ENCODE measurements at regions not wholly inside any gene's neighbourhood (a gene's known extent, or its start where the extent isn't known, plus 50 kb on each side); places are given as distances from the start of the nearest gene placed in this dataset.
A peak's percentile ranks its signal among the peaks of the same experiment; 100 is the strongest.

DNA sequence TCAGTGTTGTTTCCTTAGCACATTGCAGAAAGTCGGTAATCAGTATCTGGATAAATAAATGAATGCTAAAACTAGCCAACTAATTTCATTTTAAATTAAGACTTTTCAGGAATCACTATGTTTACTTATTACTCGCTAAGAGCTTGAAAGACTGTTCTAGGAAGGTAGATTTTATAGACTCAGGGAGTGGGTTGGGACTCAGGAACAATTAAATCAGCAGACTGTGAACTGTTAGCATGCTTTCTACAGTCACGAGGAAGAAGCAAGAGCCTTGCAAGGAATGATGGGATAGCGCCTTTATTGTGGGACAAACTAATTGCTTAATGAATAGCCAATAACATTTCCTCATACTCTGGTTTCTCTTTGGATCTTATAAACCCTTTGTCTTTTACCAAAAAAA lies 183.2 kb upstream of the AADAT start:
- Histone ChIP-seq H3K27me3 (no peaks in the 10 kb centered on the region), H3K36me3 (no peaks in the 10 kb centered on the region), H3K9me3 (no peaks in the 10 kb centered on the region), H3K4me3 (no peak overlapping the region)
- no peak for DNase-seq

DNA sequence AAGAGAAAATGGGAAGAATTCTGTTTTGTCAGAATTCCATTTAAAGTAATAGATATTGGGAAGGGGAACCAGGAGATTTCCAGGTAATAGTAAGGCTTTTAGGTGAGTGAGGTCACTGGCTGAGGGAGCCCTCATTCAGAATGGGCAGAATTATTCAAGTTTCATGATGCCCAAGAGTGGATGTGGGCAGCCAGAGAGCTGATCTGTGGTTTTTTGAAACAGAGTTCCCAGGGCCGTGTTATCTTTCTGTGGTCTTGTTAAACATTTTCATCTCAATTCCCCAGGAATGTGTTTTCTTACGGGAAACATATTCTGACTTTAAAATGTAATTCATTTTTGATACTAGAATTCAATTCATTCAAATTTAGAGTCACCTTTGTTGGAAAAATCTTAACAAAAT lies 182.0 kb upstream of the AADAT start:
- no peaks in the 10 kb centered on the region for H3K9me3 ChIP-seq
- no peaks in the 10 kb centered on the region for H3K36me3 ChIP-seq
- no peak for DNase-seq
- H3K4me3 ChIP-seq: no peak overlapping the region
- H3K27me3 ChIP-seq: no peaks in the 10 kb centered on the region

GRCh38 chr4:170270628-170271027 lies 180.9 kb upstream of the AADAT start:
- no peaks in the 10 kb centered on the region for H3K9me3 ChIP-seq
- no peaks in the 10 kb centered on the region for H3K27me3 ChIP-seq
- no peaks in the 10 kb centered on the region for H3K36me3 ChIP-seq
- no peak for DNase-seq
- H3K4me3 ChIP-seq: no peak overlapping the region

DNA sequence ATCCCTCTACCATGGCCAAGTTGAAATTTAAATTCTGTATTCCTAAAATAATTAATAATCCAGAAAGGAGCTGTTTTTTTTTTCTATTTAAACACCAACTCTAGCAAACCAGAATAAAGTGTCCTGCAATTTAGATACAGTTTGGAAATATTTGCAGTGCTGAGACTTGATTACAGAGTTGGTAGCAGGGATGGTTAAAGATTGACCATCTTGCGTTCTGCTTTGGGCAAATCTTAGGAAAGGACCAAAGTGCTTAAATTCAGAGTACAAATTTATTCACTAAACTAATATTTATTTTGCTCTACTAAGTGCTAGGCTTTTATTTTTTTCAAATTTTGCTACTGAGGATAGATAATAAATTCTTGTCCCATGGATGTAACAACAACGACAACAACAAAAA lies 180.2 kb upstream of the AADAT start:
- no peak for DNase-seq
- Histone ChIP-seq H3K9me3 (no peaks in the 10 kb centered on the region), H3K36me3 (no peaks in the 10 kb centered on the region), H3K27me3 (no peaks in the 10 kb centered on the region), H3K4me3 (no peak overlapping the region)

GRCh38 chr4:170259631-170260153 lies 169.9 kb upstream of the AADAT start:
- Histone ChIP-seq H3K27me3 (no peaks in the 10 kb centered on the region), H3K9me3 (no peaks in the 10 kb centered on the region), H3K4me3 (no peak overlapping the region), H3K36me3 (no peaks in the 10 kb centered on the region)
- DNase-seq: peak; percentile 46

- no peaks in the 10 kb centered on the region for H3K9me3 ChIP-seq
- DNase-seq: no peak
- H3K4me3 ChIP-seq: no peak overlapping the region
- no peaks in the 10 kb centered on the region for H3K27me3 ChIP-seq
- no peaks in the 10 kb centered on the region for H3K36me3 ChIP-seq
These were observed 167.1 kb upstream of the AADAT start for GRCh38 chr4:170256807-170257206.

DNA sequence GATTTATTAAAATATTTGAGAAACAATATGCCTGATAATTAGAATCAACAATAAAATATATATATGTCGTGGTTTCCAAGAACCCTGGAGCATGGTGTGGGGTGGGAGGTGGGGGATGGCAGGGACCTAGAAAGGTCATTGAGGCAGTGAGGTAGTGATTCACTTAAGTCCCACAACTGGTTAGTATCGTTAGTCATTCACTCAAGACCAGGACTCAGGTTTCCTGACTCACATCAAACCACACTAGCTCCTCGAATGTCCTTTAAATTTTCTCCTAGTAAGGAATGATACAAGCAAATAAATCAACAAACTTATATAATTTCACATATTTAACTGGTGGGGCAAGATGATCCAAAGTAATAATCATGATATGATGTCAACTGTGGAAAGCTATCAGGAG lies 158.8 kb upstream of the AADAT start:
- H3K9me3 ChIP-seq: no peaks in the 10 kb centered on the region
- H3K4me3 ChIP-seq: no peak overlapping the region
- H3K36me3 ChIP-seq: no peaks in the 10 kb centered on the region
- H3K27me3 ChIP-seq: no peaks in the 10 kb centered on the region
- DNase-seq: no peak

GRCh38 chr4:170248029-170248428 lies 158.3 kb upstream of the AADAT start:
- no peaks in the 10 kb centered on the region for H3K27me3 ChIP-seq
- no peaks in the 10 kb centered on the region for H3K9me3 ChIP-seq
- DNase-seq: no peak
- H3K36me3 ChIP-seq: no peaks in the 10 kb centered on the region
- H3K4me3 ChIP-seq: no peak overlapping the region

DNA sequence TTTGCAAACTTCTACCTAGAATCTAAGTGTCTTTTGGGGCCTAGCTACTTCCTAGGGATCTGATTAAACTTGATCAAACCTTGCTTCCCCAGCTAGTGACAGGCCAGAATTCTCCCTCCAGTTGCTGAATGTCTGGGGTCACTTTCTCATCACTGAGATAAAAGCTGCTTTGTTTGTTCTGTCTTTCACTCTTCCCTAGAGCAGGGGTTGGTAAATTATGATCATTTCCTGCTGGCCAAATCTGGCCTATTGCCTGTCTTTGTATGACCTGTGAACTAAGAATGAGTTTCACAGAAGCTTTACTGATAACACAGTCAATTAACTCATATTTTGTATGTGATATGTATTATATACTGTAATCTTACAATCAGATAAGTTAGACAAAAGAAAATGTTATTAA lies 157.8 kb upstream of the AADAT start:
- Histone ChIP-seq H3K4me3 (no peak overlapping the region), H3K36me3 (no peaks in the 10 kb centered on the region), H3K27me3 (no peaks in the 10 kb centered on the region), H3K9me3 (no peaks in the 10 kb centered on the region)
- DNase-seq: no peak

GRCh38 chr4:170243662-170244288 lies 154.0 kb upstream of the AADAT start:
- Histone ChIP-seq H3K27me3 (no peaks in the 10 kb centered on the region), H3K9me3 (no peaks in the 10 kb centered on the region), H3K4me3 (no peak overlapping the region), H3K36me3 (no peaks in the 10 kb centered on the region)
- no peak for DNase-seq

GRCh38 chr4:170242471-170242870 lies 152.7 kb upstream of the AADAT start:
- H3K4me3 ChIP-seq: no peak overlapping the region
- DNase-seq: no peak

GRCh38 chr4:170234800-170235199 lies 145.0 kb upstream of the AADAT start:
- Histone ChIP-seq H3K27me3 (no peaks in the 10 kb centered on the region), H3K36me3 (no peaks in the 10 kb centered on the region), H3K9me3 (no peaks in the 10 kb centered on the region), H3K4me3 (no peak overlapping the region)
- no peak for DNase-seq

More at GRCh38 chr4:170242471-170242870, 152.7 kb upstream of the AADAT start:
- Histone ChIP-seq H3K36me3 (no peaks in the 10 kb centered on the region), H3K9me3 (no peaks in the 10 kb centered on the region), H3K27me3 (no peaks in the 10 kb centered on the region)

DNA sequence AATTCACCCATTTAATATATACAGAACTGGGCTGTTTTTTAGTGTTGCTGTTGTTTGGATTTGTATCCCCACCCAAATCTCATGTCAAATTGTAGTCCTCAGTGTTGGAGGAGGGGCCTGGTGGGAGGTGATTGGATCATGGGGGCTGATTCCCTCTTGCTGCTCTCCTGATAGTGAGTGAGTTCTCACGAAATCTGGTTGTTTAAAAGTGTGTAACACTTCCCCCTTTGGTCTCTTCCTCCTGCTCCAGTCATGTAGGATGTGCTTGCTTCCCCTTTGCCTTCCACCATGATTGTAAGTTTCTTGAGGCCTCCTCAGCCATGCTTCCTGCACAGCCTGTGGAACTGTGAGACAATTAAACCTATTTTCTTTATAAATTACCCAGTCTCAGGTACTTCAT lies 141.6 kb upstream of the AADAT start:
- no peaks in the 10 kb centered on the region for H3K9me3 ChIP-seq
- H3K36me3 ChIP-seq: no peaks in the 10 kb centered on the region
- no peak overlapping the region for H3K4me3 ChIP-seq
- DNase-seq: no peak
- no peaks in the 10 kb centered on the region for H3K27me3 ChIP-seq

GRCh38 chr4:170230242-170230641 lies 140.5 kb upstream of the AADAT start:
- H3K4me3 ChIP-seq: no peak overlapping the region
- no peaks in the 10 kb centered on the region for H3K27me3 ChIP-seq
- no peaks in the 10 kb centered on the region for H3K9me3 ChIP-seq
- DNase-seq: no peak
- H3K36me3 ChIP-seq: no peaks in the 10 kb centered on the region

GRCh38 chr4:170229006-170229405 lies 139.2 kb upstream of the AADAT start:
- H3K36me3 ChIP-seq: no peaks in the 10 kb centered on the region
- no peaks in the 10 kb centered on the region for H3K27me3 ChIP-seq
- no peak for DNase-seq
- no peaks in the 10 kb centered on the region for H3K9me3 ChIP-seq
- no peak overlapping the region for H3K4me3 ChIP-seq

- Histone ChIP-seq H3K36me3 (no peaks in the 10 kb centered on the region), H3K27me3 (no peaks in the 10 kb centered on the region), H3K4me3 (no peak overlapping the region), H3K9me3 (no peaks in the 10 kb centered on the region)
- DNase-seq: no peak
These were observed 138.2 kb upstream of the AADAT start for GRCh38 chr4:170227928-170228327.

DNA sequence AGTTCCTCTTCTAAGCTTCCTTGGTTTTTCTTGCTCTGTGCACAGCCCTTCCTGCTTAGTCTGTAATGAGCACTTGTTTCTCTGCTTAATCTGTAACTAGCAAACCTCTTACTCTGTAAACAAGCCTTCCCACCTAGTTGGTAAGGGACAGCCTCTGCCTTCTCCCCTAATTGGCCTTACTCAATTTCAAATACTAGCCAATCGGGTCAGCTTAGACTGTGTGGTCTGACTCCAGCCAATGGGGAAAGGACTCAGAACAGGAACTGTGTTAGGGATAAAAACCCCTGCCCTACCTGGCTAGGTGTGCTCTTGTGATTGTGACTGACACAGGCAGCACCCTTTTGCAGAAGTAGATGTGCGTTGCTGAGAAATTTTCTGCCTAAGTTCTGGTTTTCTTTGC lies 136.5 kb upstream of the AADAT start:
- no peak for DNase-seq
- no peak overlapping the region for H3K4me3 ChIP-seq
- no peaks in the 10 kb centered on the region for H3K36me3 ChIP-seq
- H3K27me3 ChIP-seq: no peaks in the 10 kb centered on the region
- no peaks in the 10 kb centered on the region for H3K9me3 ChIP-seq

GRCh38 chr4:170214731-170215130 lies 125.0 kb upstream of the AADAT start:
- H3K4me3 ChIP-seq: no peak overlapping the region
- H3K36me3 ChIP-seq: no peaks in the 10 kb centered on the region
- no peaks in the 10 kb centered on the region for H3K27me3 ChIP-seq
- no peaks in the 10 kb centered on the region for H3K9me3 ChIP-seq
- DNase-seq: no peak

- DNase-seq: no peak
- H3K9me3 ChIP-seq: no peaks in the 10 kb centered on the region
- no peaks in the 10 kb centered on the region for H3K27me3 ChIP-seq
- H3K4me3 ChIP-seq: no peak overlapping the region
- H3K36me3 ChIP-seq: no peaks in the 10 kb centered on the region
These were observed 124.3 kb upstream of the AADAT start for GRCh38 chr4:170214101-170214500.
